T-helper 1 cell treated with Interleukin-12 subunit alpha and Interleukin-12 subunit beta and Interleukin-4 antibody, amounts not matched to agents 30 ng/mL and 1 ng/mL, for 36 hours (primary cell): ENCODE measurements at regions not wholly inside any gene's neighbourhood (a gene's known extent, or its start where the extent isn't known, plus 50 kb on each side); places are given as distances from the start of the nearest gene placed in this dataset.

Source experiments
- intact Hi-C: fragments of 100-400 bp; cut with micrococcal nuclease; formaldehyde crosslinking; loops from one replicate; pipeline ENCODE4 v1.15.1; 2024

DNA sequence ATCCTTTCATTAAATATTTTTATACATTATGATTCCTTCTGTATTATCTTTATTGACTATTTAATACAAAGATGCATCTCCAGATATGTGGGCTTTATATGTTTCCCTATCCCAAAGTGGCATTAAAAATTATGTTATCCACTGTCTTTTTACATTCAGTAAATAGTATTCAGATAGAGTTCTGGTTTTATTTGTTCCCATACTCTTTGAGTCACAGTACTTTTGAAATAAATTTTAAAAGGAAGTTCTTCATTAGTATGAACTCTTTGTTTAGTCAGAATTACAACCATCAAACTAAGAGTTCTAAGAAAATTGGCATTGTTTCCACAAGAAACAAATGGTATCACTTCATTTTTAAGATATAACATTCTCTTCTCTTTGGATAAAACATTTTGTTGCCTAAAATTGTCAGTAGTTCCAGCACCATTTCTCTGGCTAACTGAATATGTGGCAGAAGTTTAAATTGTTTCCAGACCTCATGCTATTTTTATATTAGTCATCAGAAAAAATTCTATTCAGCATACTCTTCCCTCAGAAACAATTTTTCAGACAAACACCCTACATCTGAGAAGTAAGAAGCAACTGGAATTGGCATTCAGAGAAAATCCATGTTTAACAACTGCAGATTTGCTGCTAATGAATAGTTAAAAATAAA, 88.5 kb upstream of the COL5A2 start:
- intact Hi-C loops = no loop called here

DNA sequence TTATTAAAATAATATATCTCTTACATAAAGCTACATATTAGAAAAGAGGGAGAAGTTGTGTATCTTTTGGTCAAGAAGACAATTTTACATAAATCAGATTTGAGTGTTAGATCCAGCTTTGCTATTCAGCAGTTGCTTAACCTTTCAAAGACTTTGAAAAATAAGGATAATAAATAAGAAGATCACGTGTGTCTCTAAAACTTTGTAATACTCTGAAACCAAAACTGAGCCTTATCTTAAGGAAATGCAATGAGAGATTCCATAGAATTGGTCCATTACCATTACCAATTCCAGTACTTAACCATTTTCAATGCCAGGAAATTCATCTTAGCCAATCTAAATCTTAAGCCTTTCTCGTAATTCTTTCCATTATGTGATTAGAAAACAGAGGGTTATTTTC, 89.2 kb upstream of the COL5A2 start:
- intact Hi-C loops = no loop called here

DNA sequence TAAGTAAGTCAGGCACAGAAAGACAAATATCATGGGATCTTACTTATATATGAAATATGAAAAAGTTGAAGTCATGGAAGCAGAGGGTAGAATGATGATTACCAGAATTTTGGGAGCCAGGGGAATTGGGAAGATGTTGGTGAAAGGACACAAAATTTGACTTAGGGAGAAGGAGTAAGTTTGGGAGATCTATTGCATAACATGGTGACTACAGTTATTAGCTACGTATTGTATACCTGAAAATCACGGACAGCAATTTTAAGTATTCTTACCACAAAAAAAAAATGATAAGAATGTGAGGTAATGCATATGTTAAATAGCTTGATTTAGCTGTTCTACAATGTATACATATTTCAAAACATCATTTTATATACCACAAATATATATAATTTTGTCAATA, 94.2 kb upstream of the COL5A2 start:
- intact Hi-C loops = no loop called here

GRCh38 chr2:189274361-189274760, 94.8 kb upstream of the COL5A2 start:
- intact Hi-C loops = no loop called here

GRCh38 chr2:189276277-189276676, 96.7 kb upstream of the COL5A2 start:
- intact Hi-C loops = no loop called here

GRCh38 chr2:189281201-189281600, 101.6 kb upstream of the COL5A2 start:
- intact Hi-C loops = loop anchor here (5.0 kb wide), 1 partner anchor 74 kb away; no protein-coding TSS in a partner anchor

GRCh38 chr2:189285349-189285748, 105.8 kb upstream of the COL5A2 start:
- intact Hi-C loops = no loop called here

GRCh38 chr2:189285962-189286645, 106.5 kb upstream of the COL5A2 start:
- intact Hi-C loops = no loop called here

DNA sequence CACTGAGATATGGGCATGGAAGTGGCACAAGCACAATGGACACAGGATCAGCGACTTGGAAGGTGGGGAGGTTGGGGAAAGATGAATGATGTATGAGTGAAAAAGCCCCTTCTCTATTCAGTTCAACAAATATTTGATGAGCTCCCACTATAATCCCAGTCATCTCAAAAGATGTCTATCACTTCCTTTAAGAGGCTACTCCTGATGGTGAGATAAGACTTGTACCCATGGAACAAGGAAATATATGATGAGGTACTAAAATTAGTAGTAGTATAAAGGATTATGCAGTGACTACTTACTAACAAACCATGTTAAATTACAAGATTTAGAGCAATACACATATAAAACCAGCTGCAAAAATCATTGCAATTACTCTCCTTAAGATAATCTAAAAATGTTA, 107.8 kb upstream of the COL5A2 start:
- intact Hi-C loops = no loop called here

DNA sequence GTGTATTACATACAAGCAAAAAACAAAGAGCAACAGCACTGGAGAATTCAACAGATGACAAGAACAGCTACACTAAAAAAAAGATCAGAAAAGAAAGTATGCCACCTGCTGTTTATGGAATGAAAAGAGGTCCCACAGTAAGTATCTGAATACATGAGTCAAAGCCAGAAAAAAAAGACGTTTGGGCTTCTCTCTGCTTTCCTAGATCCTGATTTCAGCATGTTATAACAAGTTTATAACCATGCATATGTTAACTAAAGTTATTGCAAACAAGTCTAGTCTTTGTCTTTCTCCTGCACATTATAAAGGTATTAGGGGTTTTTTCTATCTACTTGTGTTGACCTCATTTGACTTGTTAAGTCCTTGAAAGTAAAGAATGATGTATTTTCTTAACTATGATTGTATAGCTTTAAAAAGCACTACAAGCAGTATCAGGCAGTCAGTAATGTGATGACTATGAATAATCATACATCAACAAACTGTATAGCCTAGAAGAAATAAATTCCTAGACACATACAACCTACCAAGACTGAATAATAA, 108.5 kb upstream of the COL5A2 start:
- intact Hi-C loops = loop anchor here (1.0 kb wide), 4 partner anchors 124 to 764 kb away; no protein-coding TSS in a partner anchor

GRCh38 chr2:189291460-189291859, 111.9 kb upstream of the COL5A2 start:
- intact Hi-C loops = no loop called here

- intact Hi-C loops = no loop called here
Measured at GRCh38 chr2:189293164-189293563, 113.6 kb upstream of the COL5A2 start.

- intact Hi-C loops = no loop called here
Measured at GRCh38 chr2:189297446-189297845, 117.9 kb upstream of the COL5A2 start.

DNA sequence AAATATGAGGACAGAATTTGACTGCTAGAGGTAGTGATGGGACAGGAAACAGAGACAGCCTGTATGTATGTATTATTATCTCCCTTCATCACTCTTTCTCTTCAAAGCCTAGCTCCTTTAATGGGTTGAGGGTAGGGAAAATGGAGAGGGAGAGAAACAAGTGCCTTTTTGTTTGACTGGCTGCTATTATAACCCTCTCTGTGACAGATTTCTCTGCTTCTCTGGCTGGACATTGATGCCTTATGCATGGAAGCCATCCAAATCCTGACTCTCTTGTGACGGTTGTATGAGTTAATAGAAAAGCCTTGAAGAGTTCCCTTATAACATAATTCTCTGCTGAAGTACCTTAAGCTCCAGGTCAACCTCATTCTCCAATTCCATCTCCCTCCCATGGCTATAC, 118.5 kb upstream of the COL5A2 start:
- intact Hi-C loops = no loop called here

- intact Hi-C loops = no loop called here
Measured at GRCh38 chr2:189298481-189298880, 118.9 kb upstream of the COL5A2 start.

- intact Hi-C loops = loop anchor here (2.0 to 10.0 kb wide), 3 partner anchors 112 to 285 kb away; partner anchors contain the start of genes SLC40A1 and WDR75
Measured at GRCh38 chr2:189299974-189300373, 120.4 kb upstream of the COL5A2 start.

GRCh38 chr2:189300916-189301315, 121.4 kb upstream of the COL5A2 start:
- intact Hi-C loops = loop anchor here (2.0 to 10.0 kb wide), 3 partner anchors 111 to 284 kb away; partner anchors contain the start of genes SLC40A1 and WDR75

DNA sequence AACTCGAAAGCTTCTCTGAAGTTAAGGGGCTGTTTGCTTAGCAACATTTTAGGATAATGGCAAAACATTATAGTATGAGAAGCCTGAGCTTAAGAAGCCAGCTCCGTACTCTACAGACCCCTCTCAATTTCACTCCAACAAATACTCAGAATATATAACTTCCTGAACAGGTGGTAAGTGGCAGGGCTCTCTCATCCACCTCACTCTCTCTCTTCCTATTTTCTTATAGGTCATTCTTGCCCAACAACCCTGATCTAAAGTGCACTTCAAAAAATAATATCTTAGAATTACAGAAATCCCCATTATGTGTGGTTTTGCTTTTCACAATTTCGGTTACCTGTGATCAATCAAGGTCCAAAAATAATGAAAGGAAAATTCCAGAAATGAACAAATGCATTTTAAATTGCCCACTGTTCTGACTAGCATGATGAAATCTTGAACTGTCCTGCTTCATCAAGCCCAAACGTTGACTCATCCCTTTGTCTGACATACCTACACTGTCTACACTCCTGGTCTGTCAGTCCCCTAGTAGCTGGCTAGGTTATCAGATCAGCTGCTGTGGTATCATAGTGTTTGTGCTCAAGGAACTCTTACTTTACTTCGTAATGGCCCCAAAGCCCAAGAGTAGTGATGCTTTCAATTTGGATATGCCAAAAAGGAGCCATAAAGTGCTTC, 122.8 kb upstream of the COL5A2 start:
- intact Hi-C loops = loop anchor here (5.0 to 10.0 kb wide), 2 partner anchors 110 to 282 kb away; partner anchors contain the start of gene SLC40A1

DNA sequence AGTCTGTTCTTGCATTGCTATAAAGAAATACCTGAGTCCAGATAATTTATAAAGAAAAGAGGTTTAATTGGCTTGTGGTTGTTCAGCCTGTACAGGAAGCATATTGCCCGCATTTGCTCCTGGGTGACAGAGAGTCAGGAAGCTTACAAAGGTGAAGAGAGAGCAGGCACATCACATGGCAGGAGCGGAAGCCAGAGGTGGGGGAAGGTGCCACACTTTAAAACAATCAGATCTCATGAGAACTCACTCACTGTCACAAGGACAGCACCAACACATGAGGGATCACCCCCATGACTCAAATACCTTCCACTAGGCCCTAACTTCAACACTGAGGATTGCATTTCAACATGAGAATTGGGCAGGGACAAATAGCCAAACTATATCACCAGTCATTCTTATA, 124.8 kb upstream of the COL5A2 start:
- intact Hi-C loops = loop anchor here (5.0 to 10.0 kb wide), 2 partner anchors 108 to 280 kb away; partner anchors contain the start of gene SLC40A1

- intact Hi-C loops = loop anchor here (10.0 kb wide), 1 partner anchor 279 kb away; the partner anchor contains the start of gene SLC40A1
Measured at GRCh38 chr2:189305291-189305943, 125.9 kb upstream of the COL5A2 start.

DNA sequence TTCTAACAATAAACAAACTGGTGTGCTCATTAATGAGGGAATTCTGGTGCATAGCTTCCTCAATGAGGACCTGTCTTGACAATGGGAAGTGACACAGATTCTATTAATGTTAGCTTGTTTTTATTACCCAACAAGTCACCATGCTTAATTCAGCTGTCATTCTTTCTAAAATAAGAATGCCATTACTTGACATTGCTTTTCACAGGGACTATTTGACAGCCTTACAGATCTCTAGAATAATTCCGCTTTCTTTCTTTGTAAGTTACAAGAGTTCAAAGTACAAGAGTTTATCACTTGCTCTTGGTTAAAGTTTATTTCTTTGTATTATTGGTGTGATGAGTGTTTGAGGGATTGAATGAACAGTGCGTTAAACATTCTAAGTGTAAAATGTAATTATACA, 127.0 kb upstream of the COL5A2 start:
- intact Hi-C loops = loop anchor here (10.0 kb wide), 1 partner anchor 278 kb away; the partner anchor contains the start of gene SLC40A1
